VCaP (cell line): ENCODE measurements at regions not wholly inside any gene's neighbourhood (a gene's known extent, or its start where the extent isn't known, plus 50 kb on each side); places are given as distances from the start of the nearest gene placed in this dataset.

Experiments
- H3K27ac ChIP-seq: fragments of 450-650 bp; 2 replicates; pipeline ENCODE4 v1.5.1; 2017
- CTCF ChIP-seq: fragments of 450-650 bp; conservative IDR thresholded peaks from 2 replicates; pipeline ENCODE4 v1.5.1; 2017; ENCODE audit warnings: mild to moderate bottlenecking, moderate library complexity

GRCh38 chr2:139369423-139370409, 589.5 kb upstream of the NXPH2 start:
- TF ChIP-seq CTCF = no peak
- no peak overlapping the region for H3K27ac ChIP-seq

GRCh38 chr2:139367416-139367815, 587.2 kb upstream of the NXPH2 start:
- no peak overlapping the region for H3K27ac ChIP-seq
- no peak for TF ChIP-seq CTCF

GRCh38 chr2:139366681-139367080, 586.5 kb upstream of the NXPH2 start:
- TF ChIP-seq CTCF = no peak

GRCh38 chr2:139365189-139365588, 585.0 kb upstream of the NXPH2 start:
- no peak for TF ChIP-seq CTCF
- no peak overlapping the region for H3K27ac ChIP-seq

More at GRCh38 chr2:139366681-139367080, 586.5 kb upstream of the NXPH2 start:
- H3K27ac ChIP-seq = no peak overlapping the region

GRCh38 chr2:139360654-139361053, 580.5 kb upstream of the NXPH2 start:
- TF ChIP-seq CTCF = no peak
- H3K27ac ChIP-seq = no peak overlapping the region

GRCh38 chr2:139359818-139360217, 579.6 kb upstream of the NXPH2 start:
- no peak overlapping the region for H3K27ac ChIP-seq
- no peak for TF ChIP-seq CTCF

- no peak overlapping the region for H3K27ac ChIP-seq
- no peak for TF ChIP-seq CTCF
These were observed 577.8 kb upstream of the NXPH2 start for GRCh38 chr2:139357972-139358371.
